Fibroblast of lung (primary cell): ENCODE measurements at regions not wholly inside any gene's neighbourhood (a gene's known extent, or its start where the extent isn't known, plus 50 kb on each side); places are given as distances from the start of the nearest gene placed in this dataset.

Source experiments
- DNase-seq, 2 donors: peaks; one replicate each; pipeline versions ENCODE4 v3.0.0 to v3.0.0-alpha.2; 2010; ENCODE audit warnings: low read depth in 2 of 2
- H2AFZ ChIP-seq: 2 replicates; pipeline ENCODE4 v1.5.1; 2012; ENCODE audit warnings: low read length, control low read depth, inconsistent platforms
- H3K27ac ChIP-seq: 2 replicates; pipeline ENCODE4 v1.5.1; 2011; ENCODE audit warnings: low read length, control low read depth; ENCODE audit not compliant: insufficient read depth
- H3K27me3 ChIP-seq: 2 replicates; pipeline ENCODE4 v1.5.1; 2011; ENCODE audit warnings: mild to moderate bottlenecking, low read length; ENCODE audit not compliant: control insufficient read depth, insufficient read depth
- H3K36me3 ChIP-seq: 2 replicates; pipeline ENCODE4 v1.5.1; 2011; ENCODE audit warnings: low read length; ENCODE audit not compliant: control insufficient read depth, insufficient read depth
- H3K4me1 ChIP-seq: 2 replicates; pipeline ENCODE4 v1.5.1; 2011; ENCODE audit warnings: low read length; ENCODE audit not compliant: control insufficient read depth, insufficient read depth; ENCODE audit errors: extremely low read depth
- H3K4me2 ChIP-seq: 2 replicates; pipeline ENCODE4 v1.5.1; 2011; ENCODE audit warnings: low read length, control low read depth; ENCODE audit not compliant: insufficient read depth; ENCODE audit errors: extremely low read depth
- H3K4me3 ChIP-seq, 4 experiments: fragments of 200-600 bp in 1 of 4; sonication (generic) in 1 of 4; replicated peaks in 1 of 4; 2 replicates each; pipeline ENCODE4 v1.5.1; 2011 to 2016; ENCODE audit warnings: low read length in 4 of 4, low read depth in 3 of 4, mild to moderate bottlenecking in 3 of 4, control low read depth in 2 of 4, inconsistent platforms in 1 of 4, mixed read lengths in 1 of 4; ENCODE audit not compliant: insufficient read depth in 1 of 4; ENCODE audit errors: control extremely low read depth in 1 of 4
- H3K79me2 ChIP-seq: 2 replicates; pipeline ENCODE4 v1.5.1; 2012; ENCODE audit warnings: mild to moderate bottlenecking, low read length, inconsistent platforms; ENCODE audit not compliant: control insufficient read depth, insufficient read depth
- H3K9ac ChIP-seq: 2 replicates; pipeline ENCODE4 v1.5.1; 2011; ENCODE audit warnings: mild to moderate bottlenecking, low read length, control low read depth; ENCODE audit not compliant: insufficient read depth
- H3K9me3 ChIP-seq: 2 replicates; pipeline ENCODE4 v1.5.1; 2012; ENCODE audit warnings: low read depth, low read length; ENCODE audit not compliant: control insufficient read depth, insufficient read depth
- H4K20me1 ChIP-seq: 2 replicates; pipeline ENCODE4 v1.5.1; 2011; ENCODE audit warnings: low read length; ENCODE audit not compliant: control insufficient read depth, insufficient read depth; ENCODE audit errors: extremely low read depth
- CTCF ChIP-seq, 2 donors: IDR thresholded peaks in 1 of 2; conservative IDR thresholded peaks in 1 of 2; 1 replicate in 1 of 2; 2 replicates in 1 of 2; pipeline ENCODE4 v1.5.1; 2011 to 2012; ENCODE audit warnings: low read length in 2 of 2, control low read depth in 1 of 2, inconsistent platforms in 1 of 2, low read depth in 1 of 2, mild to moderate bottlenecking in 1 of 2
- EZH2 ChIP-seq: IDR thresholded peaks from 2 replicates; pipeline ENCODE4 v1.5.1; 2012; ENCODE audit warnings: low read length, control low read depth, mild to moderate bottlenecking; ENCODE audit errors: missing control alignments

GRCh38 chr3:80263260-80263659 lies 495.5 kb upstream of the ROBO1 start:
- no peaks in the 10 kb centered on the region for H3K36me3 ChIP-seq
- no peaks in the 10 kb centered on the region for H3K79me2 ChIP-seq
- no peak overlapping the region for H3K9ac ChIP-seq
- no peaks in the 10 kb centered on the region for H4K20me1 ChIP-seq
- H3K4me2 ChIP-seq = no peak overlapping the region
- TF ChIP-seq EZH2 = no peak
- TF ChIP-seq CTCF (conservative IDR thresholded peaks at IDR 0.05 in 1 of 2, IDR thresholded peaks at IDR 0.05 in 1 of 2; ENCODE audit: low read depth in 1 of 2, low read length in 2 of 2) = no peak
- H3K27ac ChIP-seq = no peak overlapping the region
- no peaks in the 10 kb centered on the region for H3K27me3 ChIP-seq
- peak in 1 of 2 donors; percentile 24 for DNase-seq
- H3K4me3 ChIP-seq = no peak overlapping the region
- H3K4me1 ChIP-seq = no peaks in the 10 kb centered on the region
- no peak overlapping the region for H2AFZ ChIP-seq
- no peaks in the 10 kb centered on the region for H3K9me3 ChIP-seq

- Histone ChIP-seq H4K20me1 (no peaks in the 10 kb centered on the region), H3K4me1 (no peaks in the 10 kb centered on the region), H2AFZ (no peak overlapping the region), H3K4me3 (no peak overlapping the region), H3K27me3 (no peaks in the 10 kb centered on the region), H3K9me3 (no peaks in the 10 kb centered on the region), H3K36me3 (no peaks in the 10 kb centered on the region), H3K27ac (no peak overlapping the region), H3K9ac (no peak overlapping the region), H3K4me2 (no peak overlapping the region), H3K79me2 (no peaks in the 10 kb centered on the region)
- TF ChIP-seq EZH2 (no peak), CTCF (conservative IDR thresholded peaks at IDR 0.05 in 1 of 2, IDR thresholded peaks at IDR 0.05 in 1 of 2; ENCODE audit: low read depth in 1 of 2, low read length in 2 of 2) (no peak)
- DNase-seq = no peak
Measured at GRCh38 chr3:80261082-80261481, 493.3 kb upstream of the ROBO1 start.

GRCh38 chr3:80259736-80260135 lies 491.9 kb upstream of the ROBO1 start:
- Histone ChIP-seq H3K4me2 (no peak overlapping the region), H4K20me1 (no peaks in the 10 kb centered on the region), H3K9me3 (no peaks in the 10 kb centered on the region), H3K27ac (no peak overlapping the region), H2AFZ (no peak overlapping the region), H3K27me3 (no peaks in the 10 kb centered on the region), H3K36me3 (no peaks in the 10 kb centered on the region), H3K9ac (no peak overlapping the region), H3K4me3 (no peak overlapping the region), H3K79me2 (no peaks in the 10 kb centered on the region), H3K4me1 (no peaks in the 10 kb centered on the region)
- no peak for DNase-seq
- TF ChIP-seq EZH2 (no peak), CTCF (conservative IDR thresholded peaks at IDR 0.05 in 1 of 2, IDR thresholded peaks at IDR 0.05 in 1 of 2; ENCODE audit: low read depth in 1 of 2, low read length in 2 of 2) (no peak)
